G401.6 (cell line): ENCODE measurements at regions not wholly inside any gene's neighbourhood (a gene's known extent, or its start where the extent isn't known, plus 50 kb on each side); places are given as distances from the start of the nearest gene placed in this dataset.

ENCODE experiments used
- FAIRE-seq: peaks from 2 replicates; lab custom pipeline; 2012; peaks lifted over from hg19 to GRCh38; lab: Jason Lieb, UNC

DNA sequence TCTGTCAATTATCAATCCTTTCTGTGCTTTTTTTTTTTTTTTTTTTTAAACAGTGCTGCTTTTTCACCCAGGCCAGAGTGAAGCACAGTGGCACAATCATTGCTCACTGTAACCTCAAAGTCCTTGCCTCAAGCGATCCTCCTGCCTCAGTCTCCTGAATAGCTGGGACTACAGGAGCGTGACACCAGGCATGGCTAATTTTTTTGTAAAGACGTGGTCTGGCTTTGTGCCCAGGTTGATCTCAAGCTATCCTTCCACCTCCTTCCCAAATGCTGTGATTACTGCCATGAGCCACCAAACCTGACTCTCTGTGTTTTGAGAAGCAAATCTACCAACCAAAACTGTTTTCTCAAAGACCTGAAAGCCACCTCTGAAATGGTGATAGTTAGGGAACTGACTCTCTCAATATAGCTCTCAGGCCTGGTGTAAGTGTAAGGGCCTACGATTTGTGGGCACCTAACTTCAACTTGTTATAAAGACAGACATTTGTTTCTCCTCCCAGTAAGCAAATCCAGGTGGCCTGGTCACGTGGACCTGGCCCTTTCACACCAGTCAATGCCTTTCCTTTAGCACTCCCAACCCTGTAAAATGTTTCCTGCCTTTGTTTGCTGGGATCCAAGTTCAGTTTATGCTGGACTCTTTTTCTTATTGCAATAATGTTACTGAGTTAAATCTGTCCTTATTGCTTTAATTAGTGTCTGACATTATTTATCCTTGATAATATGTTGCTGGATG is 2015.9 kb downstream of the PCDH7 start:
- FAIRE-seq = no peak

GRCh38 chr4:32744211-32744610 is 2024.0 kb downstream of the PCDH7 start:
- FAIRE-seq = no peak

DNA sequence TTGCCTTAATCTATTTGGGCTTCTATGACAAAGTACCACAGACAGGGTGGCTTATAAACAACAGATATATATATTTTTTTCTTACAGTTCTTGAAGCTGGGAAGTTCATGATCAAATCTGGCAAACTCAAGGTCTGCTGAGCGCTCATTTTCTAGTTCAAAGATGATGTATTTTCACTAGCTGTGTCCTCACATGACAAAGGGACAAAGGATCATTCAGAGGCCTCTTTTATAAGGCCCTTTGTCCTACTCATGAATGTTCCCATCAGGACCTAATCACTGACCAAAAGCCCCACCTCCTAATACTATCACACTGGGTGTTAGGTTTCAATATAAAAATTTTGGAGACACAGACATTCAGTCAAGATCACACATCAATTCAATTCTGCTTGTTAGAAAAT is 2025.2 kb downstream of the PCDH7 start:
- FAIRE-seq = no peak

GRCh38 chr4:32748061-32748460 is 2027.9 kb downstream of the PCDH7 start:
- FAIRE-seq = no peak

GRCh38 chr4:32748498-32748897 is 2028.3 kb downstream of the PCDH7 start:
- no peak for FAIRE-seq

DNA sequence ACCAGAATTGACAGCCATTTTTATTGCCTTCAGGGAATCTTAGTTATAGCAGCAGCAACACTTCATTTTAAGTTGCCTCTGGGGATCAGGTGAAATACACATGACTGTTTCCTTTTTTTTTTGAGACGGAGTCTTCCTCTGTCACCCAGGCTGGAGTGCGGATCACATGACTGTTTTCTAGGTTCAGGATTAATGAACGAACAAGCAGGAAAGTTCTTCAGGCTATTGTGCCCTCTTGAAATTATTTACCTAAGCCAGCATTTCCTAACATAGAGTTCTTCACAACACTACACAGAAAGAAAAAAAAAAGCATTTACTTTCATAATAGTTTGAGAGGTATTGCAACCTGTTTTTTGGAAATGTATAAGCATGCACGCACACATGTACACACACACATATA is 2032.8 kb downstream of the PCDH7 start:
- FAIRE-seq = no peak

DNA sequence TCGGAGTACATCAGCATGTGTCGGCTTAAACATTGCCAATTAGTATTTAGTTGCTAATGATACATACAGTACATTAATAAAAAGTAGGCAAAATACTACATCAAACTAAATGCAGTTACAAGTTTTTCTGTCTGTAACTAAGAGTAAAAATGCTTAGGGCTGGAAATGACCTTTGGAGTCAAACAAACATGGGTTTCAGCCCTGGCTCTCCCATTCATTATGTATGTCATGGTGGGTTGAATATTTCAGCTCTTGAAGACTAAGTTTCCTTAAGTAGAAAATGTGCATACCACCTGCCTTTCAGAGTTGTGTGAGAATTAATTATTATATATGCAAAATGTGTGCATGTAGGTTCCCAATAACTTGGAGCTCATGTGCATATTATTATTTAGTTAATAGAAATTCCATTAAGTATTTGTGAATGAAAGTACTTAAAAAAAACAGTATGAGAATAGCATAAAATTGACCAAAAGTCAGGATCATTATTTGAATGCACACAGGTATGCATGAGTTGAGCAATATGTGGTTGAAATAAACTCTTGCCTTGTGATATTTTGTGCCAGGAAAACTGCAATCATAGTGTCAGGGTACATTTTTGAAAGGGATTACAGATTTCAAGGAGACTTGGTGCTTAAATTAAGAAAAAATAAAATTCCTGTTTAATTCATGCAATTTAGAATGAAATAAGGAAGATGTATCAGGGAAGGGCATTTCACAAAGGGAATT is 2048.7 kb downstream of the PCDH7 start:
- FAIRE-seq = no peak

GRCh38 chr4:32771491-32771890 is 2051.3 kb downstream of the PCDH7 start:
- no peak for FAIRE-seq

DNA sequence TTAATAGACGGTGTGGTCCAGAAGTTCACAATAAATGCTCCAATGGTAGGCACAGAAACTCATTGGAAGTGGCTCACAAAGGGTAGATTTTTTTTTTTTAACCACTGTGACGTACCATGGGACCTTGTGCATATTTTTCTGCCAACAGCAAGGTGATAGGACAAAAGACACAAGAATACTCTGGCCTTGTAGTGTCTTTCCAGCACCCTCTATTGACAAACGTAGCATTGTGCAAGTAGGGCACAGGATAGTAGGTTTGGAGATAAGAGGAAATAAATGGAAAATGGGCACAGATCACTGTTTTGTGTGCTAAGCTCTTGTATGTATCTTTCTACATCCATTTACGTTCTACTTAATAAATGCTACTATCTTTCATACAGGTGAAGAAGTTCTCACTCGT is 2054.9 kb downstream of the PCDH7 start:
- no peak for FAIRE-seq

GRCh38 chr4:32776435-32777203 is 2056.4 kb downstream of the PCDH7 start:
- no peak for FAIRE-seq

DNA sequence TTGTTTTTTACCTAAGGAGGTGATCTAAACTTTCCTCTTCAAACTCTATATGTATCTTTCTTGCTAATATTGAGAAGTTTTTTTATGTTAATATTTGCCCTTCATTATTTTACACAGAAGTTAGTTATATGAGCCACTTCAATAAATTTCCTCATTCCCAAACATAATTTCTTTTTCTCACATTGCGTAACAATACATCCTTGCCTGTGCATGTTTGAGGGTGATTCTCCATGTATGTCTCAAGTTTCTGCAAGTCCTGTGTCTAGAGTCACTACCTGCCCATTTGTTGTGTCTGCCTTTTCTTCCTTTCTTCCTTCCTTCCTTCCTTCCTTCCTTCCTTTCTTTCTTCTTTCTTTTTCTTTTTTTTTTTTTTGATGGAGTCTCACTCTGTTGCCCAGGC is 2057.9 kb downstream of the PCDH7 start:
- FAIRE-seq = no peak

DNA sequence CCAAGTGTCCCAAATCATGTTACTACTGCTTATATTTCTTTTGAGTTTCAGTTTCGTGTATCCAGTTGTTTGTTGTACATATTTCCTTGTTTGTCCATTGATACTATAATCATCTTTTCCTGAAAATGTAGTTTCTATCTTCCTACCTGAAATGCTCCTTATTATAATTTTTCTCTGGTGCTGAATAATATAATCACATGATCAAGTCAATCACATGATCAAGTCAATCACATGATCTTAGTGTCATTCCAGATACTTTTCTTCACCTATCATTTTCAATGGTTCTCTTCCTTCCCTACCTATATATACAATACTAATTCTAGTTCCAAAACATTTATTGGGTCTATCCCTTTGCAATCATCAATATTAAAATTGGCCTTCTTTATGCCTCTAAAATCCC is 2058.8 kb downstream of the PCDH7 start:
- no peak for FAIRE-seq

DNA sequence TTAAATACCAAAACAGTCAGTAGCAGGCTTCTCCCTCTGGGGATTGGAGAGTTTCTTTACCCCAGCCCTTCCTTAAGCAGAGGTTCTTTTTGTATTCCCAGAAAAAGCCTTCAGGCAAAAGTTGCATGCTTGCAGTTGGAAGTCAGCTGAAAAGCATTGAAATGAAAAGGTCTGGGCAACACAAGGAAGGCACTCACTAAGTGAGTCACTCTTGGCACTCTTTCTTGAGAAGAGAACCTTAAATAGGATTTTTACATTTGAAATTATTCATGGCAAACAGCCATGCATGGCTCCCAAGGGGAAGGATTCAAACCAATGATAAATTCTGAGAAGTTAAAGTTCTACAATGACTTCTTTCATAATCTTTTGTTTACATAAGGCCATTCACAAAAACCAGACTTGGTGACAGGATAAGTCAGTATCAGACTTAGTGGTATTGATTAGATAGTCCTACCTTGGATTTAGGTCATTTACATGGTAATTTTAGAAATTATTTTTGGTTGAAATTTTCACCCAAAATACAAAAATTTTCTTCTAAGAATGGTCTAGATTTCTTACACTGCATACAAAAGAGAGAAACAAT is 2068.9 kb downstream of the PCDH7 start:
- no peak for FAIRE-seq

DNA sequence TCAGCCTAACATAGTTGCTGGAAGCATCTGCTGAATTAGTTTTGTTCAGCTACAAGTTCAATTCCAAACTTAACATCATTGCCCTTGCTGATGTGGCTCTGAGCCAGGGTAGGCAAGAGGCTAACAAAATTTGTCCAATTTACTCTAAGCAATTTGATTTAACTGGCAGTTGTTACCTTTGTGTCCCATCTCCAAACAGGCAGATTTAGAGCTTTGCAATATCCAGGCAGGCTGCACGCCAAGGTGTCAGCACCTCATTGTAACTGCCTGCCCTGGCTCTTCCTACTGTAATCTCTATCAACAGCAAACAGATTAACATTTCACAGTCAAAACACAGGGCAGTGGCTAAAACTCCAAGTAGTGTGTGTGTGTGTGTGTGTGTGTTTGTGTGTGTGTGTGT is 2070.6 kb downstream of the PCDH7 start:
- FAIRE-seq = no peak

- no peak for FAIRE-seq
These were observed 2078.4 kb downstream of the PCDH7 start for GRCh38 chr4:32798471-32799159.

DNA sequence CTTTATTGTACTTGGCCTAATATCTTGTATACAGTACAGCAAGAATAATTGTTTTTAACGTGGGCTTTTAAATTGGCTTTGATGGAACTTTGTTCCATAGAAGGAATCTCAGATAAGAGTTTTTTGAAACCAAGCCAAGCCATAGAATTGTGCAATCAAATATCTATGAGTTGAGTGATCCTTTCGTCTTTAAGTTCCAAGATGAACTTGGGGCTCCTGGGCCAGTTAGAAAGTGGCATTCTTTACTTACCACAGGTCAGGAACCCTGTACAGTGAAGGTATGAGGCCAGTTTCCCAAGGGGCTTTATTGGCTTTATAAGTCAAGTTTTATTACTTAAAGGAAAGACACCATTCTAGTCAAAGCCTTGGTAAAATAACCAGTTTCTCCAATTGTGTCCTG is 2104.2 kb downstream of the PCDH7 start:
- FAIRE-seq = no peak

DNA sequence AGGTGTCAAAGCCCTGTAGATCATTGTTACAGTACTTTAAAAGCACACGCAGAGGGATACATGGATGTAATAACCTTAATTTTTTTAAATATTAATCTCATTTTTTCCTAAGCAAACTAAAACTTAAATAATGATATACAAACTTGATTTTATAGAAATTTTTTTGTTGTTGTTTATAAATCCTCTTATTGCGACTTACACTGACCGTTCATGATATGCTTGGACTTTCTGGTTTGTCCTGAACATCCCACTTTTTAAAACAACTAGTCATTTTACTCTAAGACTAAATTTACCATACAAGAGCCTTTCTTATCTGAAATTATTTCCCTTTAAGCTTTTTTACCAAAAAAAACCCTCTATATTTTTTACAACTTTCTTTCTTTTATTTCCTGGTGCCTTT is 2106.0 kb downstream of the PCDH7 start:
- no peak for FAIRE-seq

GRCh38 chr4:32830160-32830559 is 2110.0 kb downstream of the PCDH7 start:
- no peak for FAIRE-seq

DNA sequence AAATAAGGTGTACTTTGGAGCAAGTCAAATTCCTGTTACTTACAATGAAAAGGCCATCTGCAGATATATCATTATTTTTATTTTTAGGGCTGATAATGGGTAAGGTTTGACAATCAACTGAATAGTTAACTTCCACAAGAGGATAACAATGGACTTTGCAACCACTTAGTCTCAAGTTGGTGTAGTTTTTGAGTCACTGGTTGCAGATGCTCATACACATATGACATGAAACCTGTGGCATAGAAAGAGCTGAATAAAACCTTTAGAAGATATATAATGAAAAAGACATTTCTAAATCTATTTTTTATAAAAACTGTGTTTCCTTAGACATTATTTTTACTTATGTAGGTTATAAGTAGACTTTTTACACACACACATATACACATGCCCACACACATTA is 2110.9 kb downstream of the PCDH7 start:
- no peak for FAIRE-seq

DNA sequence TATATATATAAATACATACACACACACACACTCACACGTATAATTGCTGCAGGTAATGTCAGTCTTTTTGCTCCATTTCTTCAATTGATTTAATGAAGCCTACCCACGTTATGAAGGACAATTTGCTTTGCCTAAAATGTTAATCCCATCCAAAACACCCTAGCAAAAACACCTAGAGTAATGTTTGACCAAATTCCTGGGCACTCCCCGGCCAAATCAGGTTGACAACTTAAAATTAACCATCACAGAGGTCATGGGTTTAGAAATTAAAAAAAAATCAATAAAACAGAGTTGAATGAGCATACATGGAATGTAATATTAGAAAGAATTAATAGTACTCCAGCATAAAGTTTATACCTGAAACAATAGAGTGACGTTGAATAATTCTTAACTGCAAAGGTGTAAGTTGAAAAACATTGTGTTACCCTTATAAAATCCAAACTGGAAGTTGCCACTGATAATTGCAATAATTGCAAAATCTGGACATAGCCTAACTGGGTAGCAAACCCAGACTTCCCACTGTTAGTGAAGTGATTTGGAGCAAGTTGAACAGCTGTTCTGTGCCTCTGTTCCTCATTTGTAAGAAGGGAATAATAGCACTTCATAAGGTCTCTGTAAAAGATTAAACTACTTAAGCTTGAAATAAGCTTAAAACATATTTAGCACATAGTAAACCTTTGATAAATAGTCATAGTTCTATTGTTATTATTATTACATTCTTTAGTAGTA is 2120.5 kb downstream of the PCDH7 start:
- no peak for FAIRE-seq

GRCh38 chr4:32841217-32841616 is 2121.0 kb downstream of the PCDH7 start:
- FAIRE-seq = no peak

GRCh38 chr4:32847461-32847860 is 2127.3 kb downstream of the PCDH7 start:
- no peak for FAIRE-seq
